Stimulated activated CD4-positive, alpha-beta T cell treated with anti-CD3 and anti-CD28 coated beads, Interleukin-1b, Interleukin-23, amount 100 ng/mL, for 48 hours (primary cell): ENCODE measurements at regions not wholly inside any gene's neighbourhood (a gene's known extent, or its start where the extent isn't known, plus 50 kb on each side); places are given as distances from the start of the nearest gene placed in this dataset.
"Not testable (repeated sequence)": the region's sequence is repeated elsewhere in the genome, so short reads cannot be mapped to it uniquely, and the experiment has no call there.

Source experiments
- DNase-seq: peaks from one replicate; pipeline ENCODE4 v3.0.0-alpha.2; 2020

- DNase-seq = no peak
Measured at GRCh38 chr6:156437121-156437879, 339.9 kb upstream of the ARID1B start.

- no peak for DNase-seq
Measured at GRCh38 chr6:156434795-156435190, 342.4 kb upstream of the ARID1B start.

- DNase-seq = no peak
Measured at GRCh38 chr6:156434049-156434794, 343.0 kb upstream of the ARID1B start.

GRCh38 chr6:156432543-156432942 lies 344.6 kb upstream of the ARID1B start:
- no peak for DNase-seq

- no peak for DNase-seq
Measured at GRCh38 chr6:156430386-156430785, 346.8 kb upstream of the ARID1B start.

- DNase-seq = no peak
Measured at GRCh38 chr6:156427345-156427744, 349.8 kb upstream of the ARID1B start.

GRCh38 chr6:156425359-156426020 lies 351.7 kb upstream of the ARID1B start:
- no peak for DNase-seq

- peak; percentile 19 for DNase-seq
Measured at GRCh38 chr6:156423829-156424228, 353.3 kb upstream of the ARID1B start.

GRCh38 chr6:156423075-156423474 lies 354.1 kb upstream of the ARID1B start:
- no peak for DNase-seq

GRCh38 chr6:156421933-156422332 lies 355.2 kb upstream of the ARID1B start:
- DNase-seq = no peak

- DNase-seq = not testable (repeated sequence)
Measured at GRCh38 chr6:156421301-156421700, 355.9 kb upstream of the ARID1B start.

- DNase-seq = no peak
Measured at GRCh38 chr6:156420172-156420993, 356.8 kb upstream of the ARID1B start.

GRCh38 chr6:156419594-156419993 lies 357.6 kb upstream of the ARID1B start:
- no peak for DNase-seq

- no peak for DNase-seq
Measured at GRCh38 chr6:156418253-156418652, 358.9 kb upstream of the ARID1B start.

- DNase-seq = no peak
Measured at GRCh38 chr6:156416391-156416790, 360.8 kb upstream of the ARID1B start.

- no peak for DNase-seq
Measured at GRCh38 chr6:156413154-156413553, 364.0 kb upstream of the ARID1B start.

- no peak for DNase-seq
Measured at GRCh38 chr6:156410649-156411048, 366.5 kb upstream of the ARID1B start.

- DNase-seq = no peak
Measured at GRCh38 chr6:156408655-156409054, 368.5 kb upstream of the ARID1B start.

- no peak for DNase-seq
Measured at GRCh38 chr6:156407334-156407733, 369.8 kb upstream of the ARID1B start.

- no peak for DNase-seq
Measured at GRCh38 chr6:156406688-156407087, 370.5 kb upstream of the ARID1B start.

GRCh38 chr6:156406099-156406498 lies 371.1 kb upstream of the ARID1B start:
- DNase-seq = no peak

GRCh38 chr6:156402628-156403027 lies 374.6 kb upstream of the ARID1B start:
- no peak for DNase-seq

- no peak for DNase-seq
Measured at GRCh38 chr6:156402227-156402626, 375.0 kb upstream of the ARID1B start.
